AG09309 (cell line): ENCODE measurements at regions not wholly inside any gene's neighbourhood (a gene's known extent, or its start where the extent isn't known, plus 50 kb on each side); places are given as distances from the start of the nearest gene placed in this dataset.

ENCODE experiments used
- DNase-seq: peaks from one replicate; pipeline ENCODE4 v3.0.0-alpha.2; 2010; ENCODE audit warnings: low read depth
- H3K4me3 ChIP-seq: 2 replicates; pipeline ENCODE4 v1.5.1; 2011; ENCODE audit warnings: mild to moderate bottlenecking, low read depth, low read length, moderate library complexity; ENCODE audit not compliant: control insufficient read depth
- CTCF ChIP-seq: IDR thresholded peaks from 2 replicates; pipeline ENCODE4 v1.5.1; 2011; ENCODE audit warnings: mild to moderate bottlenecking, low read depth, low read length, inconsistent platforms; ENCODE audit not compliant: insufficient read depth, control insufficient read depth; ENCODE audit errors: missing control alignments

DNA sequence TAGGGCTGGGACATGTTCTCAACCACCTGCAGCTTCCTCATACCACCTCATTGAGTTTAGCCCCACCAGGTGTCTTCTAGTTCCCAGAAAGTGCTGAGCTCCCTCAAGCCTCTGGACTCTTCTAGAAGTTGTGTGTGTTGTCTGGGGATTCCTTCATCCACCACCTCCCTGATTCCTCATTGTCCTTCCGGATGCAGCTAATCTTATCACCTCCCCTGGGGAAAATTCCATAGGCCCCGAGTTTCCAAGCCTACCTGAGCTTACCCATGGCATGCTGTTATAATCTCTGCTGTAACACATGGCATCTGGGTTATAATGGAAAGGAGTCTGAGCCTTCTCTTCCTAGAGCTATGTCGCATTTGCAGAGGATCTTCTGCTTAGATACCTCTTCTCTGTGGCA, 243.5 kb upstream of the SDK2 start:
- no peak for TF ChIP-seq CTCF
- no peak overlapping the region for H3K4me3 ChIP-seq
- no peak for DNase-seq

DNA sequence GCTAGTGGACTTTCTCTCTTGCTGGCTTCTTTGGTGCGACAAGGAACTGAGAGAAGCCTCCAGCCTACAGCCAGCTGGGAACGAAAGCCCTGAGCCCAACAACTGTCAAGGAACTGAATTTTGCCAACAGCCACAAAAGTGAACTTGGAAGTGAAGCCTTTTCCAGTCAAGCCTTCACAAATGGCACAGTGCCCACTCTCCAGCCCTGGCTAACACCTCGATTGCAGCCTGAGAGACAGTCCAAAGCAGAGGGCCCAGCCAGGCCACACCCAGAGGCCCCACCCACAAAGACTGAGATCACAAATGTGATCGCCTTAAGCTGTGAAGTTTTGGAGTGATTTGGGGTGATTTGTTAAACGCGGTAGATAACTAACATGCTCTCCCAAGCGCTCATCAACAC, 244.6 kb upstream of the SDK2 start:
- no peak overlapping the region for H3K4me3 ChIP-seq
- DNase-seq, result no peak
- no peak for TF ChIP-seq CTCF

DNA sequence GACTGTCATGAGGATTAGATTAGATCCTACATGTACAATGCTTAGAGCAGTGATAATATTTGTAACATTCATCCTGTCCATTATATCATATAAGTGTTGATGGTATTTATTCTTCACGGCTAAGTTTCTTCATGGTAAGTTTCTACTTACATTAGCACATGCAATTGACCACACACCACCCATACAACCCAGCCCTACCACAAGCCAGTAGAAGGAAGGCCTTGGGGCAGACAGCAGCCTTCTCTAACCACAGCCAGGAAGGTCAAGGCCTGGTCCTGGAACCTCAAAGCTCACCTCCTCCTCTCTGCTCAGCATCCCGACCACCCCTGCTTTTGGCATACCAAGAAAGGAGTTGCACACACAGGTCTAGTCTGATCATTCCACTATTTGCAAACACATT, 245.2 kb upstream of the SDK2 start:
- no peak for DNase-seq
- no peak overlapping the region for H3K4me3 ChIP-seq
- no peak for TF ChIP-seq CTCF

- DNase-seq, result no peak
- no peak for TF ChIP-seq CTCF
- no peak overlapping the region for H3K4me3 ChIP-seq
Observed at GRCh38 chr17:73890831-73891405, 246.7 kb upstream of the SDK2 start.

DNA sequence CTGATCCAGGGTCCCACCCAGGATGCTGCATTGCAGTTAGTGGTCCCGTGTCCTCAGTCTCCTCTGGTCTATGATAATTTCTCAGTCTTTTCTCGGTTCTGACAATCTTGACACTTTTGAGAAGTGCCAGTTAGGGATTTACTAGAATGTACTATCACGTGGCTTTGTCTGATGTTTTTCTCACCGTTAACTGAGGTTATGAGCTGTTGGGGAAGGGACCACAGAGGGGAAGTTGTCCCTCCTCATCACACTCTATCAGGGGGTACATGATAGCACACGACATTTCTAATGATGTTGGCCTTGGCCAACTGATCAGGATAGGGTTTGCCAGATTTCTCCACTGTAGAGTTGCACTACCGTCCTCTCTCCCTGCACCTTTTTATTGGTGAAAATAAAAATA, 250.9 kb upstream of the SDK2 start:
- H3K4me3 ChIP-seq, result no peak overlapping the region
- no peak for DNase-seq
- TF ChIP-seq CTCF, result no peak

DNA sequence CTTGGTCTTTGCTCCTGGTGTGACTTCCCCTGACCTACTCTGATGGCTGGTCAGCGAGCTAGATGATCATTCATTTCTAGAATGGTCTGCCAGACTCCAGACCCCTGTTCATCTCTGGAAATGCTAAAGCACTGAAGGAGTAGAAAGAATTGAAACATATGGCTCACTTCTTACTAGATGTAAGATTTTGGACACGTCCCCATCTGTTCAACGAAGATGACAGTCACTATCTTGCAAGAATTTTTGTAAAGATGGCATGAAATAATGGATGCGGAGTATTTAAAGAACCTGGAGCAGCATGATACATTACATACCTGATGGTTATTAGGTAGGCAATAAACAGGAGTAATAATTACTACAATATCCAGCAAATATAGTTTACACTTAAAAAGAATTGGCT, 252.7 kb upstream of the SDK2 start:
- DNase-seq, result no peak
- no peak for TF ChIP-seq CTCF
- H3K4me3 ChIP-seq, result no peak overlapping the region

GRCh38 chr17:73899839-73900238, 255.6 kb upstream of the SDK2 start:
- TF ChIP-seq CTCF, result no peak
- no peak overlapping the region for H3K4me3 ChIP-seq
- no peak for DNase-seq
